Astrocyte (in vitro differentiated cells and primary cell): ENCODE measurements at regions not wholly inside any gene's neighbourhood (a gene's known extent, or its start where the extent isn't known, plus 50 kb on each side); places are given as distances from the start of the nearest gene placed in this dataset.

ENCODE experiments used
- DNase-seq: peaks from one replicate; pipeline ENCODE4 v3.0.0-alpha.2; 2010; ENCODE audit warnings: low read depth
- FAIRE-seq: peaks from 2 replicates; lab custom pipeline; 2011; peaks lifted over from hg19 to GRCh38; lab: Jason Lieb, UNC
- H2AFZ ChIP-seq: 2 replicates; pipeline ENCODE4 v1.6.0; 2012; ENCODE audit warnings: low read depth, low read length, inconsistent platforms
- H3K27ac ChIP-seq: 2 replicates; pipeline ENCODE4 v1.5.1; 2011; ENCODE audit warnings: low read depth, low read length, inconsistent platforms
- H3K27me3 ChIP-seq: 2 replicates; pipeline ENCODE4 v1.6.0; 2011; ENCODE audit warnings: low read length, inconsistent platforms; ENCODE audit not compliant: insufficient read depth
- H3K36me3 ChIP-seq: 2 replicates; pipeline ENCODE4 v1.5.1; 2011; ENCODE audit warnings: low read length, inconsistent platforms; ENCODE audit not compliant: insufficient read depth
- H3K4me1 ChIP-seq: 2 replicates; pipeline ENCODE4 v1.5.1; 2011; ENCODE audit warnings: low read length, inconsistent platforms; ENCODE audit not compliant: insufficient read depth
- H3K4me2 ChIP-seq: 2 replicates; pipeline ENCODE4 v1.6.0; 2012; ENCODE audit warnings: low read length, inconsistent platforms
- H3K4me3 ChIP-seq: 2 replicates; pipeline ENCODE4 v1.5.1; 2011; ENCODE audit warnings: low read depth, mild to moderate bottlenecking, low read length, inconsistent platforms; ENCODE audit not compliant: insufficient read depth
- H3K79me2 ChIP-seq: 2 replicates; pipeline ENCODE4 v1.6.0; 2012; ENCODE audit warnings: mild to moderate bottlenecking, low read length, inconsistent platforms; ENCODE audit not compliant: insufficient read depth
- H3K9ac ChIP-seq: 2 replicates; pipeline ENCODE4 v1.6.0; 2012; ENCODE audit warnings: mild to moderate bottlenecking, low read length, inconsistent platforms
- H3K9me3 ChIP-seq: 2 replicates; pipeline ENCODE4 v1.5.1; 2012; ENCODE audit warnings: low read depth, mild to moderate bottlenecking, low read length, inconsistent platforms; ENCODE audit not compliant: insufficient read depth
- H4K20me1 ChIP-seq: 2 replicates; pipeline ENCODE4 v1.6.0; 2012; ENCODE audit warnings: low read length, inconsistent platforms; ENCODE audit not compliant: insufficient read depth
- H3K27ac Mint-ChIP-seq: one replicate; pipeline ENCODE4 v1.8.0; 2021; ENCODE audit warnings: mild to moderate bottlenecking, mixed read lengths; ENCODE audit not compliant: unreplicated experiment
- H3K27me3 Mint-ChIP-seq: one replicate; pipeline ENCODE4 v1.8.0; 2021; ENCODE audit warnings: low read depth, mixed read lengths; ENCODE audit not compliant: unreplicated experiment
- H3K36me3 Mint-ChIP-seq: one replicate; pipeline ENCODE4 v1.8.0; 2021; ENCODE audit warnings: low read depth, mixed read lengths; ENCODE audit not compliant: unreplicated experiment
- H3K4me1 Mint-ChIP-seq: one replicate; pipeline ENCODE4 v1.8.0; 2021; ENCODE audit warnings: low read depth, mixed read lengths; ENCODE audit not compliant: unreplicated experiment
- H3K4me3 Mint-ChIP-seq: one replicate; pipeline ENCODE4 v1.8.0; 2021; ENCODE audit warnings: mild to moderate bottlenecking, moderate library complexity, mixed read lengths; ENCODE audit not compliant: unreplicated experiment
- H3K9me3 Mint-ChIP-seq: one replicate; pipeline ENCODE4 v1.8.0; 2021; ENCODE audit warnings: mild to moderate bottlenecking, mixed read lengths; ENCODE audit not compliant: unreplicated experiment
- CTCF ChIP-seq: IDR thresholded peaks from 2 replicates; pipeline ENCODE4 v1.5.1; 2011; ENCODE audit warnings: low read depth, mild to moderate bottlenecking, inconsistent platforms, low read length, moderate library complexity; ENCODE audit not compliant: insufficient read depth
- EZH2 ChIP-seq: IDR thresholded peaks from 2 replicates; pipeline ENCODE4 v1.6.1; 2012; ENCODE audit warnings: mild to moderate bottlenecking, low read length, inconsistent platforms; ENCODE audit not compliant: insufficient read depth

- Histone ChIP-seq H2AFZ (no peak overlapping the region), H3K79me2 (no peaks in the 10 kb centered on the region), H3K27ac (no peak overlapping the region), H3K4me1 (no peaks in the 10 kb centered on the region), H3K9me3 (no peaks in the 10 kb centered on the region), H3K9ac (no peak overlapping the region), H3K27me3 (no peaks in the 10 kb centered on the region), H3K36me3 (no peaks in the 10 kb centered on the region), H3K4me2 (no peak overlapping the region), H3K4me3 (no peak overlapping the region), H4K20me1 (no peaks in the 10 kb centered on the region)
- Mint-ChIP-seq H3K9me3 (no peaks in the 10 kb centered on the region), H3K4me3 (no peak overlapping the region), H3K36me3 (no peaks in the 10 kb centered on the region), H3K4me1 (no peaks in the 10 kb centered on the region), H3K27me3 (no peaks in the 10 kb centered on the region), H3K27ac (no peak overlapping the region)
- FAIRE-seq = no peak
- DNase-seq = no peak
- TF ChIP-seq CTCF = no peak
- TF ChIP-seq EZH2 = no peak
Observed at GRCh38 chr9:12544700-12545099, 148.5 kb upstream of the TYRP1 start.

GRCh38 chr9:12554636-12555035 lies 138.5 kb upstream of the TYRP1 start:
- Mint-ChIP-seq H3K4me1 (no peaks in the 10 kb centered on the region), H3K4me3 (no peak overlapping the region), H3K36me3 (no peaks in the 10 kb centered on the region), H3K9me3 (no peaks in the 10 kb centered on the region), H3K27ac (no peak overlapping the region), H3K27me3 (no peaks in the 10 kb centered on the region)
- no peak overlapping the region for H3K4me3 ChIP-seq
- H3K9me3 ChIP-seq = no peaks in the 10 kb centered on the region
- no peaks in the 10 kb centered on the region for H3K36me3 ChIP-seq
- H3K4me1 ChIP-seq = no peaks in the 10 kb centered on the region
- FAIRE-seq = no peak
- H3K79me2 ChIP-seq = no peaks in the 10 kb centered on the region
- no peak overlapping the region for H3K4me2 ChIP-seq
- no peaks in the 10 kb centered on the region for H4K20me1 ChIP-seq
- no peak overlapping the region for H2AFZ ChIP-seq
- H3K27me3 ChIP-seq = no peaks in the 10 kb centered on the region
- no peak overlapping the region for H3K27ac ChIP-seq
- TF ChIP-seq EZH2 (no peak), CTCF (no peak)
- DNase-seq = no peak
- no peak overlapping the region for H3K9ac ChIP-seq

GRCh38 chr9:12566404-12567090 lies 126.6 kb upstream of the TYRP1 start:
- Histone ChIP-seq H3K9ac (no peak overlapping the region), H3K27ac (no peak overlapping the region), H3K36me3 (no peaks in the 10 kb centered on the region), H3K79me2 (no peaks in the 10 kb centered on the region), H3K27me3 (no peaks in the 10 kb centered on the region), H3K4me2 (no peak overlapping the region), H2AFZ (no peak overlapping the region), H3K4me3 (no peak overlapping the region), H4K20me1 (no peaks in the 10 kb centered on the region), H3K9me3 (no peaks in the 10 kb centered on the region), H3K4me1 (no peaks in the 10 kb centered on the region)
- H3K27ac Mint-ChIP-seq = no peak overlapping the region
- H3K27me3 Mint-ChIP-seq = no peaks in the 10 kb centered on the region
- no peak overlapping the region for H3K4me3 Mint-ChIP-seq
- no peak for DNase-seq
- no peaks in the 10 kb centered on the region for H3K9me3 Mint-ChIP-seq
- no peak for FAIRE-seq
- TF ChIP-seq EZH2 (no peak), CTCF (no peak)
- no peaks in the 10 kb centered on the region for H3K4me1 Mint-ChIP-seq
- no peaks in the 10 kb centered on the region for H3K36me3 Mint-ChIP-seq
